GM10266 (cell line): ENCODE measurements at regions not wholly inside any gene's neighbourhood (a gene's known extent, or its start where the extent isn't known, plus 50 kb on each side); places are given as distances from the start of the nearest gene placed in this dataset.

Experiments
- DNase-seq: peaks from one replicate; pipeline ENCODE4 v3.0.0; 2012; ENCODE audit errors: extremely low spot score
- CTCF ChIP-seq: IDR thresholded peaks from 2 replicates; pipeline ENCODE4 v1.5.1; 2012; ENCODE audit warnings: mild to moderate bottlenecking, low read depth; ENCODE audit not compliant: control insufficient read depth, insufficient read depth; ENCODE audit errors: missing control alignments

- no peak for DNase-seq
- TF ChIP-seq CTCF, result no peak
Measured at GRCh38 chr9:1964093-1964492, 51.1 kb upstream of the SMARCA2 start.
